SH-SY5Y (cell line): ENCODE measurements at regions not wholly inside any gene's neighbourhood (a gene's known extent, or its start where the extent isn't known, plus 50 kb on each side); places are given as distances from the start of the nearest gene placed in this dataset.

Experiments used
- GATA2 ChIP-seq: IDR thresholded peaks from 2 replicates; pipeline ENCODE4 v1.6.1; 2011; ENCODE audit warnings: mild to moderate bottlenecking, low read depth, low read length
- GATA3 ChIP-seq: IDR thresholded peaks from 2 replicates; pipeline ENCODE4 v1.6.1; 2011; ENCODE audit warnings: low read depth, mild to moderate bottlenecking, low read length, moderate library complexity

DNA sequence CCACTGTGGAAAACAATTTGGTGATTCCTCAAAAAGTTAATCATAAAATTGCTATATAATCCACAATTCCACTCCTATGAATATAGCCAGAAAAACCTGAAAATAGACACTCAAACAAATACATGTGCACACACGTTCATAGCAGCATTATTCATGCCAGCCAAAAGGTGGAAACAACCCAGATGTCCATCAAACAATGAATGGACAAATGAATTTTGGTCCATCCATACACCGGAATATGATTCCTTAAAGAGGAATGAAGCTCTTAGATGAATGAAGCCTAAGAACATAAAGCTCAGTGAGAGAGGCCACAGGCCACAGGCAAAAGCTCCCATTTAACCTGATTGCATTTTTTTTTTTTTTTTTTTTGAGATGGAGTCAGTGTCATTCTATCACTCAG, 114.6 kb upstream of the TNRC6C start:
- TF ChIP-seq GATA2 (no peak), GATA3 (no peak)
